ENCODE measurements at regions not wholly inside any gene's neighbourhood (a gene's known extent, or its start where the extent isn't known, plus 50 kb on each side); places are given as distances from the start of the nearest gene placed in this dataset.
"Not testable (repeated sequence)": the region's sequence is repeated elsewhere in the genome, so short reads cannot be mapped to it uniquely, and the experiment has no call there.

GRCh38 chr16:17556276-17557052, 85.7 kb upstream of the XYLT1 start:
- Histone ChIP-seq H3K4me1 (no peaks in the 10 kb centered on the region), H3K27me3 (ENCODE audit: low read depth) (peaks cover 7% of the 10 kb centered on the region), H3K4me3 (no peak overlapping the region), H3K27ac (no peak overlapping the region), H3K9me3 (no peaks in the 10 kb centered on the region), H3K36me3 (no peaks in the 10 kb centered on the region)
- ATAC-seq (no peak), DNase-seq (no peak)
- intact Hi-C loops (cut with DNase I) = no loop called here
- TF ChIP-seq, protein P1, sequence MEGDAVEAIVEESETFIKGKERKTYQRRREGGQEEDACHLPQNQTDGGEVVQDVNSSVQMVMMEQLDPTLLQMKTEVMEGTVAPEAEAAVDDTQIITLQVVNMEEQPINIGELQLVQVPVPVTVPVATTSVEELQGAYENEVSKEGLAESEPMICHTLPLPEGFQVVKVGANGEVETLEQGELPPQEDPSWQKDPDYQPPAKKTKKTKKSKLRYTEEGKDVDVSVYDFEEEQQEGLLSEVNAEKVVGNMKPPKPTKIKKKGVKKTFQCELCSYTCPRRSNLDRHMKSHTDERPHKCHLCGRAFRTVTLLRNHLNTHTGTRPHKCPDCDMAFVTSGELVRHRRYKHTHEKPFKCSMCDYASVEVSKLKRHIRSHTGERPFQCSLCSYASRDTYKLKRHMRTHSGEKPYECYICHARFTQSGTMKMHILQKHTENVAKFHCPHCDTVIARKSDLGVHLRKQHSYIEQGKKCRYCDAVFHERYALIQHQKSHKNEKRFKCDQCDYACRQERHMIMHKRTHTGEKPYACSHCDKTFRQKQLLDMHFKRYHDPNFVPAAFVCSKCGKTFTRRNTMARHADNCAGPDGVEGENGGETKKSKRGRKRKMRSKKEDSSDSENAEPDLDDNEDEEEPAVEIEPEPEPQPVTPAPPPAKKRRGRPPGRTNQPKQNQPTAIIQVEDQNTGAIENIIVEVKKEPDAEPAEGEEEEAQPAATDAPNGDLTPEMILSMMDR (IDR thresholded peaks at IDR 0.05) = peak; percentile 47

GRCh38 chr16:17555176-17555575, 84.4 kb upstream of the XYLT1 start:
- intact Hi-C loops (cut with DNase I) = no loop called here
- no peaks in the 10 kb centered on the region for H3K36me3 ChIP-seq
- TF ChIP-seq, protein P1 (IDR thresholded peaks at IDR 0.05) = no peak
- peaks cover 7% of the 10 kb centered on the region for H3K27me3 ChIP-seq (ENCODE audit: low read depth)
- H3K4me3 ChIP-seq = no peak overlapping the region
- DNase-seq (no peak), ATAC-seq (no peak)
- no peak overlapping the region for H3K27ac ChIP-seq
- no peaks in the 10 kb centered on the region for H3K4me1 ChIP-seq
- H3K9me3 ChIP-seq = no peaks in the 10 kb centered on the region

DNA sequence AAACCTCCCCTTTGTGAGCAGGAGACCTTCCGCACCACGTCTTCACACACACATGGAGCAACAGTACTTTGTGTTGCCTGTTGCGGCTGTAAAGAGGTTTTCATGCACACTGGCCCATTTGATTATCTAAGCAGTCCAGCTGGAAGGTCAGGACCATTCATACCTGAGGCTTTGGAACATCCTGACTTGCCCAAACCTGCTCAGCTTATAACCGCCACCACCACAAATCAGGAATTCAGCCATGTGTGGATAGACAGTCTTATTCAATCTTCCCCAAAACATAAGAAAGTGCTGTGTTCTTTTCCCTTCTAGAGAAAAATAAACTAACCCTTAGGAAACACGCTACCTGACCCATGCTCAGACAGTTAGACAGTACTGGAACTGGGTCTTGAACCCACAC, 81.6 kb upstream of the XYLT1 start:
- no peaks in the 10 kb centered on the region for H3K9me3 ChIP-seq
- no peak for ATAC-seq
- no peak overlapping the region for H3K4me3 ChIP-seq
- no peaks in the 10 kb centered on the region for H3K27me3 ChIP-seq (ENCODE audit: low read depth)
- no peak overlapping the region for H3K27ac ChIP-seq
- no peak for DNase-seq
- TF ChIP-seq, protein P1 (IDR thresholded peaks at IDR 0.05) = no peak
- H3K36me3 ChIP-seq = no peaks in the 10 kb centered on the region
- H3K4me1 ChIP-seq = no peaks in the 10 kb centered on the region
- intact Hi-C loops (cut with DNase I) = no loop called here

GRCh38 chr16:17551682-17552081, 80.9 kb upstream of the XYLT1 start:
- intact Hi-C loops (cut with DNase I); ATAC-seq; H3K27me3 ChIP-seq (ENCODE audit: low read depth); H3K27ac ChIP-seq; H3K4me3 ChIP-seq; DNase-seq; H3K36me3 ChIP-seq; H3K9me3 ChIP-seq; H3K4me1 ChIP-seq: not testable (repeated sequence)

GRCh38 chr16:17548825-17549224, 78.1 kb upstream of the XYLT1 start:
- TF ChIP-seq, protein P1 (IDR thresholded peaks at IDR 0.05) = no peak
- ATAC-seq (no peak), DNase-seq (no peak)
- H3K9me3 ChIP-seq = no peaks in the 10 kb centered on the region
- no peak overlapping the region for H3K27ac ChIP-seq
- no peaks in the 10 kb centered on the region for H3K4me1 ChIP-seq
- no peak overlapping the region for H3K4me3 ChIP-seq
- no peaks in the 10 kb centered on the region for H3K27me3 ChIP-seq (ENCODE audit: low read depth)
- intact Hi-C loops (cut with DNase I) = no loop called here
- H3K36me3 ChIP-seq = no peaks in the 10 kb centered on the region

- ATAC-seq (no peak), DNase-seq (no peak)
- Histone ChIP-seq H3K27me3 (ENCODE audit: low read depth) (peaks cover 6% of the 10 kb centered on the region), H3K27ac (no peak overlapping the region), H3K4me1 (no peaks in the 10 kb centered on the region), H3K9me3 (no peaks in the 10 kb centered on the region), H3K4me3 (no peak overlapping the region), H3K36me3 (no peaks in the 10 kb centered on the region)
- TF ChIP-seq, protein P1 (IDR thresholded peaks at IDR 0.05) = peak; percentile 10
- intact Hi-C loops (cut with DNase I) = no loop called here
Measured at GRCh38 chr16:17544785-17545184, 74.0 kb upstream of the XYLT1 start.
